Nucleus accumbens (tissue), 56 donors: ENCODE measurements at regions not wholly inside any gene's neighbourhood (a gene's known extent, or its start where the extent isn't known, plus 50 kb on each side); places are given as distances from the start of the nearest gene placed in this dataset.

ENCODE experiments used
- DNase-seq, 56 donors: peaks; one replicate each; lab custom pipeline; 2025; lab: John Stamatoyannopoulos, UW

- DNase-seq, result no peak
These were observed 621.0 kb downstream of the CCER1 start for GRCh38 chr12:90333939-90334338.

DNA sequence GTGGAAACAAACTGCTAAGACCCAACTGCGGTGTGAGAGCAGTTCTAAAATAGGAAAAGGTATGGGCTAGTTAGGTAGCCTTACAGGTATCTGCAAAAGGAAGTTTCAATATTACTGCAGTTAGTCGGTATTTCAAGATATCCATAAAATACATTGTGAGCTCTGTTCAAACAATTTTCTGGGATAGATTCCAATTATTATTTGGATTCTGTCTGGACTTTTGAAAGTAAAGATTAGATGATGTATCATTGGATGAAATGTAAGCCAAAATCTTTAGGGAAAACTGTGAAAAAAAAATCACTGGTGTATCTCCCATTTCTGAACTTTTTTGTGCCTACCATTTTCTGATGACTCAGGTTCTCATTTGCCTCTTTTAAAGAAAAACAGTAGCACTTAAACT, 621.6 kb downstream of the CCER1 start:
- DNase-seq, result no peak

DNA sequence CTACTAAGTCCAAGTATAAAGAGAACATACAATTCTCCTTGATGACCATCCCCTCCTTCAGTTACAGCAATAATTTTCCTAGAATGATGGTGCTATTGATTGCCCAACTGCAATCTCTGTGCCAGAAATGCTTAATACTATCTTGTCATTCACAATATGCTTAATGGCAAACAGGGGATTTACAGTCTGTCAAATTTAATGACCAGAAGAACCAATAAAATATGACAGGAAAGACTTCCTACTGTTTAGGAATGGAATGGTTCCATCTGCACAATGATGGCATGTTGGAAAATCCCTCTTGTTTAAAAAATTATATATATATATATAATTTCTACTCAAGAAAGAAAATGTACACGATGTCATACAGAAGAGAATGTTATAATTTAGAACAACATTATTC, 623.2 kb downstream of the CCER1 start:
- DNase-seq, result no peak

DNA sequence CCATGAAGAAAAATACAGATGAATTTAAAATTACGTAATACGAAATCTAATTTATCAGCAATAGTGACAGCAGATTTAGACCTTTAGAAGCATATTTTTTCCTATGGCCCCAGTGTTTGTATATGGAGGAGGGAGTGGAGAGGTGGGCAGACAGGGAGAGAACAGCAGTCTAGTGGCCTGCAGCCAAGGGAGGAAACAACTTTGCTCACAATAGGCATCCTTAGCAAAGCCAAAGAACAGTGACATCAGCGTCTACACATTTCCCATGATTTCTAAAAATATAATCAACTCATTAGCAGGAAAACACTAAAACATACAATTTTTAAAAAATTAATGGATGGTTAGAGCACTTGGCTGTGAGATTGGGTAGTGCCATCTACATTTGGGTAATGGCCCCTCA, 622.6 kb upstream of the ATP2B1 start:
- no peak for DNase-seq

GRCh38 chr12:90327793-90328743, 619.4 kb upstream of the ATP2B1 start:
- DNase-seq, result no peak

- DNase-seq, result no peak
These were observed 614.6 kb upstream of the ATP2B1 start for GRCh38 chr12:90323217-90323616.

- no peak for DNase-seq
These were observed 613.4 kb upstream of the ATP2B1 start for GRCh38 chr12:90322006-90322405.

- no peak for DNase-seq
These were observed 612.7 kb upstream of the ATP2B1 start for GRCh38 chr12:90321369-90321768.

DNA sequence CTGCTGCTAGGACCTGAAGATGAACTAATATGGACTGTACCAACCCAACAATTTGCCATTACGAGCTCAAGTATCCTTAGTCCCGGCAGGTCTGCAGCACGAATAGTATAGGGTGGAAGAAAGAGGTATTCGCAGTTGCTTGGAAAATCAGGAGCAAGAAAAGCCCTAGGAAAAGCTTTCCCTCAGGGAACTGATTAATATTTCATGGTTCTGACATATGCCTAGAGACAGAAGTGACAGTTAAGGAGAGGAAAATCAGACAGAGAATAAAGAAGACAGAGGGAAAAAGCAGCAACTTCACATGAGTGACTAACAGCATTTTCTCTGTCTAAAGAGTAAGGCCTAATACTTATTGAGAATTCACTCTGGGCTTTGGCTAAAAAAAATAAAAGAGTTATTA, 602.9 kb upstream of the ATP2B1 start:
- no peak for DNase-seq

- no peak for DNase-seq
These were observed 596.7 kb upstream of the ATP2B1 start for GRCh38 chr12:90305379-90305778.

DNA sequence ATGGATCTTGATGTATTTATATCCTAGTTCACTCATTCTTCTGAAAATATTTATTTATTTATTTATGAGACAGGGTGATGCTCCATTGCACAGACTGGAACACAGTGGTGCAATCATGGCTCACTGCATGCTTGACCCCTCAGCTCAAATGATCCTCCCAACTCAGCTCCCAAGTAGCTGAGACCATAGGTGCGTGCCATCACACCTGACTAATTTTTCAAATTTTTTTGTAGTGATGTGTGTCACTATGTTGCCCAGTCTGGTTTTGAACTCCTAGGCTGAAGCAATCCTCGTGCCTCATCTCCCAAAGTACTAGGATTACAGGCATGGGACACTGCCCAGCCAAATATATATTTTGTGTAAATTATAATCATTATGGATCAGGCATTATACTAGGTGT, 595.6 kb upstream of the ATP2B1 start:
- no peak for DNase-seq

DNA sequence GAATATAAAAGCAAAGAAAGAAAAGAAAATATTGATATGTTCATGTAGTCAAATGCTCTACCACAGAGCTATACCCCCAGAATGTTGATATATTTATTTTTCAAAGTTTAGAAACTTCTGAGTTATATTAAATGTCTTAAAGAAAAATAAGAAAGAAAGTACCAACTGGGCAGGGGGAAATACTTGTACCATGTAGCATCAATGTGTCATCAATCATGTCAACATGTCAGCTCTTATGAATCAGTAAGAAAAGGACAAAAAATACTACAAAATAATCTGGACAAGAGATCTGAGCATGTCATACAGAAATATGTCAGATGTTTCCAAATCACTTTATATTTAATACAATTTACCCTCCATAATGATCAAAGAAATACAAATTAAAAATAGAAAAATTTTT, 595.1 kb upstream of the ATP2B1 start:
- DNase-seq, result no peak

- DNase-seq, result no peak
These were observed 593.0 kb upstream of the ATP2B1 start for GRCh38 chr12:90301561-90302133.

GRCh38 chr12:90301095-90301494, 592.5 kb upstream of the ATP2B1 start:
- DNase-seq, result no peak

DNA sequence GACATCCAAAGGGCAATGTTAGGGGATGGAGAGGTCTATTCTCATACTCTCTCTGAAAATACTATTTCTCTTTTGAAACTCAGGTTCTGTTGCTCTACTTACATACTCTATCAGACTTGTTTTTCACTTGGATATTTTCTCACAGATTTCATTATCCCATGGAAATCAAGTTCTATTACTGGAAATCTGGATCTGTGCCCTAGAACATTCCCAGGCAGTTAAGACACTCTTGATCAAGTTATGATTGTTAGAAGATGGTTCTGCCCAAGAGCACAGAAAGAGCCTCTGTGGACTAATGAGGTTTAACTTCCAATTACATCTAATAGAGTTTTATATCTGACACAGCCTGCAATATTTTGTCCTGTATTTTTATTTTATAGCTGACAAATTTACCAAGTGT, 591.0 kb upstream of the ATP2B1 start:
- DNase-seq, result no peak

- DNase-seq, result no peak
These were observed 590.5 kb upstream of the ATP2B1 start for GRCh38 chr12:90299121-90299520.

DNA sequence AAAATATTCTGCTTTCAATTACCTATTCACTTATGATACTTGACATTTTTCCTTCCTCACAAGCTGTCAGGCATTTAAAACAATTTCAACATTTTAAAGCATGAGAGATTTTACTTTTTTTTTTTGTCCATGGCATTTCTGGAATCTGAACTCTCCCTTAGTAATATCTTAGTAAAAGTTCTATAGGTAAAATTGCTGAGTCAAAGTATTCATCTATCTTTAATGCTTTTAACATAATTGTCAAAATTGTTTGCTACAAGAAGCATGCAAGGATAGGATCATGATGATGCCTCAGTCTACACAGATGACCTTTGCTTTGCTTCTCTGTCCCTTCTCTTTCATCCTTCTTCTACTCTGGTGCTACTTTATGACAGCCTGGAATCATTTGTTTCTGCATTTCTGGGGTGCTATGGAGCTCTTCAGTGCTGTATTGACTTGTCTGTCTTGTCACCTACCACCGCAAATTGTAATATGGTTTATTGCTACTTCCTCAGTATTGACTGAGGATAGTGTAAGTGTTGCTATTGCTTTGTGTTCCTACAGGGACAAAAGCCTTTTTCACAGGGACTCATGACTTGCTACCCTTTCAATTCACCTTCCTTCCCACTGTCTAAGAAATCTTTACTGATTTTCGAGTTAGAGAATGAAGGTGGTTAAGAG, 589.8 kb upstream of the ATP2B1 start:
- DNase-seq, result no peak

DNA sequence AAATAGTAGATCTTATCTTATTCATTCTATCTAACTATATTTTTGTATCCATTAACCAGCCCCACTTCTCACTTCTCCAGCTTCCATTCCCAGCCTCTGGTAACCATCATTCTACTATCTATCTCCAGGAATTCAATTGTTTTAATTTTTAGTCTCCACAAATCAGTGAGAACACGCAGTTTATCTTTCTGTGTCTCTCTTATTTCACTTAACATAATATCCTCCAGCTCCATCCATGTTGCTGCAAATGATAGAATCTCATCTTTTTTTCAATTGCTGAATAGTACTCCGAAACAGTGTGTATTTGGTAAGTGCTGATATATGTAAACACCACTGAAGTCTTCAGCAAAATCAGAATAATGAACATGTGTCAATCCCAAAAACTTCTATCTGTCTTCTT, 587.2 kb upstream of the ATP2B1 start:
- DNase-seq, result no peak

DNA sequence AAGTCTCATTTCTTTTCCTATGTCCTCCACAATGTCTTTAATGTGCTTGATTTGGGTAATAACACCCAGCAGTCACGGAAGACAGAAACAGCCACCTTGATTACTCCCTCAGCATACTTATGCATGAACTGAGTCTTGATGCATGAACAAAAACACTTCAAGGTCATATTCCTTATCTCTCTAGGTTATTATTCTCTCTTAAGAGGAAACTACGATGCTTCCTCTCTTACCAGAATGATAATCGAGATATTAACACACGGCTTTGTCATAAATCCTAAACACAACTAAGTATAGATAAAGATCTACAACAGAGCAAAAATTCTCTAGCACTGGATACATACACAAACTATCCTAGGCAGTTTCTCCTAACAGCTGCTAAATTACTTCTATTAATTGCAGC, 583.5 kb upstream of the ATP2B1 start:
- no peak for DNase-seq

- DNase-seq, result peak in 1 of 56 donors; percentile 0
These were observed 582.6 kb upstream of the ATP2B1 start for GRCh38 chr12:90290980-90291975.
